EH (cell line): ENCODE measurements at regions not wholly inside any gene's neighbourhood (a gene's known extent, or its start where the extent isn't known, plus 50 kb on each side); places are given as distances from the start of the nearest gene placed in this dataset.
"Not testable (repeated sequence)": the region's sequence is repeated elsewhere in the genome, so short reads cannot be mapped to it uniquely, and the experiment has no call there.

Experiments used
- DNase-seq: peaks from one replicate; pipeline ENCODE4 v3.0.0-alpha.2; 2015; ENCODE audit warnings: low read depth

DNA sequence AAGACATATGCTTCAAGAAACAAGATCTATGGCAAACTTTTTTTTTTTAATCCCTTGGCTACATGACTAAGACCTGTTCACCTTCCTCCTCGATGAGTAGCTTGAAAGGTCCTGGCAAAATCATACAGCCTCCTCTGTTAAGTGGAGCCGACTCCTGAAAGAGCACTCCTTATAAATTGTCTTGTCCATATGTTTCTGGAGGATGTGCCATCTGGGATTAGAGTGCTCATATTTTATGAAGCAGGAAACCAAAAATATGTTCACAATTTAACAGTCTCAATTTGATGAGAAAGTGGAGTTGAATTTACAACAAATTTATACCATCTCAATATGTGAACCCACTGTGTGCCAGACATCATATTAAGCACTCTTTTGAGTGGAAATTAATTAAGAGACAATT is 912.1 kb upstream of the FAT3 start:
- DNase-seq: no peak

GRCh38 chr11:91310085-91310484 is 914.5 kb upstream of the FAT3 start:
- no peak for DNase-seq

- DNase-seq: no peak
Observed at GRCh38 chr11:91308069-91308468, 916.5 kb upstream of the FAT3 start.

GRCh38 chr11:91305402-91305801 is 919.2 kb upstream of the FAT3 start:
- DNase-seq: no peak

DNA sequence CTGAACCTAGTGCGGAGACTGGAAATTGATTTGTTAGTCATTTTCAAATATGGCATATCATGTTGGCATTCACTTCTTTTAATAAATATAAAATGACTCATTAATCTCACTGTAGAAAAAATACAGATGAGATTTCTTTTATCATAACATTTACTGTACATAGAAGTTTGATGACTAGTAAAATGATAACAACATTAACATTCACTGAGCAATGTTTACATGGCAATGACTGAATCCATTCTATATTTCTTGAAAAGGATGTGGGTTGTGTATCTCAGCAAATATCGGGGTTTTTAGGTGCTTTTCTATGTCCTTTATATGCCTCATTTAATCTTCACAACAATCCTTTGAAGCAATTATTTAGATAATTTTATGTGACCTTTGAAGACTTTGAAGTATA is 920.9 kb upstream of the FAT3 start:
- DNase-seq: no peak

DNA sequence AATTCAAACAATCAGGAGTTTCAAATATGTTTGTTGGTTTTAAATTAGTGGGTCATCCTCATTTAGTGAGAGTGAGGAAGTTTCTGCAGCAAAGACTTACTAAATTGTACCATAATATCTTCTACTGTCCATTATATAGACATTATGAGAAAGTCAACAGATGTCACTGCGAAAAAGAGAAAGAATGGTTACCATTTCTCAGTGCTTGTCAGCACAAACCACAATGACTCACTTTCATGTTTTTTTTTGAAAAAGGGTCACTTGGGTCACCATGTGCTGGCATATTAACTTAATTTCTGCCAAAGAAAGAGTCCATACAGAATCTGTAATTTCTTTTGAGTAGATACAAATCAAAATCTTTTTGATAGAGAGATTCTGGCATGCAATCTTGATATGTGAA is 924.6 kb upstream of the FAT3 start:
- DNase-seq: no peak

GRCh38 chr11:91296629-91297028 is 928.0 kb upstream of the FAT3 start:
- no peak for DNase-seq

DNA sequence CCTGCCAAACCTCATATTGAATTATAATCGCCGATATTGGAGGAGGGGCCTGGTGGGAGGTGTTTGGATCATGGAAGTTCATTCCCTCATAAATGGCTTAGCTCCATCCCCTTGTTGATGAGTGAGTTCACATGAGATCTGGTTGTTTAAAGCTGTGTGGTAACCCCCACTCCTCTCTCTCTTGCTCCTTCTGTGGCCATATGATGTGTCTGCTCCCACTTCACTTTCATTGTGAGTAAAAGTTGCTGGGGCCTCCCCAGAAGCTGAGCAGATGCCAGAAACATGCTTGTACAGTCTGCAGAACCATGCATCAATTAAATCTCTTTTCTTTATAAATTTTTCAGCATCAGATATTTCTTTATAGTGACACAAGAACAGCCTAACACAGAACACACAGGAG is 929.0 kb upstream of the FAT3 start:
- no peak for DNase-seq

- no peak for DNase-seq
Observed at GRCh38 chr11:91293119-91293518, 931.5 kb upstream of the FAT3 start.

DNA sequence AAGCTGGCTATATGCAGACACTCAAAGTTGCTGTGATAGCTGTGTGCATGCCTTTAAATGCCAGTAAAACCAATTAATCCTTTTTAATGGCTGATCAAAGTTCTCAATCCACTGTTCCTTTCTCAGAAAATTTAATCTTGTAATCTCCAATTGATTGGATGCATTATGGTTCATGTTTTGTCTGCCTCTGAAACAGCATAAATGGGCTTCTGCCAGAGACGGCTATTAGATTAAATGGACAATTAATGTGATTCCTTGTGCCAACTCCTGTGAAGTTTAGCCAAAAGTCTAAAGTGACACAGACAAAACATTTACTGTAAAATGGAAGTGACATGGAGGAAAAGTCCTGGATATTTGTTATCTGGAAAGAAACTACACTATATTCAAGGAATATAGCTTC is 952.5 kb upstream of the FAT3 start:
- DNase-seq: no peak

GRCh38 chr11:91268512-91269295 is 955.9 kb upstream of the FAT3 start:
- DNase-seq: not testable (repeated sequence)

GRCh38 chr11:91265946-91266345 is 958.7 kb upstream of the FAT3 start:
- no peak for DNase-seq

GRCh38 chr11:91264481-91264880 is 960.1 kb upstream of the FAT3 start:
- DNase-seq: no peak

DNA sequence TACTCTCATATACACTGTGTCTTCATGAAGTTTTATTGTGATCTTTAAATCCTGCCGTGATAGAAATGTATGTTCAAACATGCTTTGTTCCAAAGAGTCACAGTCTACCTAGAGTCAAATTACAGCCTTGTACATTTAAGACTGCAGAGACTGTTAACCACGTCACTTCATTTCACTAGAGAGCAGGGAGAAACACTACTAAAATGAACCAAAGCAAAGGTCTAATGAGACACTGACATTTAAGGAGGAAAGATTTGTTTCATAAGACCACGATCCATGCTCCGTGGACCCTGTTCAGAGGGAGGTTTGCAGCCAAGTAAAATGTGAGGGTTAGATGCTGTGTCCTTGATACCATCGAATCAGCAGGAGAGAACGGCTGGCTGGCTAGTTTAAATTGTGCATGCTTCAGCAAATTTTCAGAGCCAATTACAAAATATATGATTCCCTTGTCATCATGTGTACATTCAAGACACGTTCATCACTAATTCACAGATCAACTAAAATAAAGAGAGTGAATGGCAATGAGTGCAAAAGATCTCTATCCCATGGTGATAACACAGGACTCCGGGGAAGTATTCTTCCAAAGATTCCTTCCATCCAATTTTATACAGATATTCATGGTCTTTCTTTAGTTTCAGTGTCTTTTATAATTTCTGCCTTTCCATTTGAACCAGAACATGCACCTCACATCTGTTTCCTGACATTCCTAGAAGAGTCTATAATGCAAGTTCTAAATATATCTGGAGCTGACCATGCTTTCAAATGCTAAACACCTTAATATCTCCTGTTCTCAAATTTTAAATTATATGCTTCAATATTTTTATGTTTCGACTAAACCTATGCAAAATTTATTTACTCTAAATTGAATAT is 960.9 kb upstream of the FAT3 start:
- no peak for DNase-seq

DNA sequence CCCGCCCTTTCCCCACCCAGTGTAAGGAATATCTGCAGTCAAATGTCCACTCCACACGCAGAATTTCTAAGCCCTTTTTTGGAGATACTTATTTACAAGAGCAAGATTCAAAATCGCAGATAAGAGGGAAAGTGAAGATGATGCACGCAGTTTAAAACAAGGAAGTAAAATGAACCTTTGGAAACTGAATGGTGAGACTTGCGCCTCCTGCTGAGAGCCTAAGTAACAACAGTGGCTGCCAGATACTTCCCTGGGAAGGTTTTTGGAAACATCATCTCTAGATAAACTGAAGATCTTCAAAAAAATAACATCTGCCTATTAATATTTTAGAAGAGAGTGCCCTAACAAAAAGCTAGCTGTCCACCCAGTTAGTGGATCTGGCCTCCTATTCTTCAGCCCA is 963.1 kb upstream of the FAT3 start:
- DNase-seq: no peak

- DNase-seq: no peak
Observed at GRCh38 chr11:91258876-91259275, 965.7 kb upstream of the FAT3 start.

GRCh38 chr11:91257667-91258066 is 967.0 kb upstream of the FAT3 start:
- no peak for DNase-seq

GRCh38 chr11:91248199-91248807 is 976.3 kb upstream of the FAT3 start:
- peak; percentile 16 for DNase-seq

GRCh38 chr11:91247009-91247735 is 977.4 kb upstream of the FAT3 start:
- DNase-seq: no peak

DNA sequence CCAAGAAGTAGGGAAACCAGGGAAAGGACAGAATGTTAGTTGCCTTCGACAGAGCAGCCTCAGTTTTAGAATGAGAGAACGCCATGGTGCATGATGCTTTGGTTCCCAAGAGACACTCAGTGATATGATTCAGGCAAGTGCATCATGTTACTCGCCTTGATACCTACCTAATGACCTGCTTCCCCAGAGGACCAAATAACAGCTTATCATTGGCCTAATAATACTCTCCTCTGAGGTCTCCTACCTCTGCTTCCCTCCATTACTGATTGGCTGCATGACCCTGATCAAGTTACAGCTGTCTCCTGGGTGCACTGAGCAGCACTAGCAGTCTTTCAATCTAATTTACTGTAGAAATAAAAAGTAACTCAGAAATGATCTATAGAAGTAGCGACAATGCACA is 979.7 kb upstream of the FAT3 start:
- DNase-seq: no peak

DNA sequence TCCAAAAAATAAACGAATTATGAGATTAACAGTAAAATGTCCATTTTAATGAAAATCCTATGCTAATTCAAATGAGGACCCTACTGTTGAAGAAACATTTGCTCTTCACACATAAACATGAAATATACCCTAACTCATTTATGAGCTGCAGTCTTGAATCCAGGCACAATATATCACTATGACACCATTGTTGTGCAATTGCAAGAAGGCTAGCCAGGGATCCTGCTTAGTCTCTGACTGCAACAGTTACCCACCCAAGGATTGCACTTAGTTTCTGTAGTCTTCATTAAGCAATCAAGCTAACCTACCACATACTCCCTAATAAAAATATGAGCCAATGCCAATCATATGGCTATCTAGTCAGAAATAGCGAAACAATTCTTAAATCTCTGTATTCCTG is 981.0 kb upstream of the FAT3 start:
- DNase-seq: peak; percentile 4

DNA sequence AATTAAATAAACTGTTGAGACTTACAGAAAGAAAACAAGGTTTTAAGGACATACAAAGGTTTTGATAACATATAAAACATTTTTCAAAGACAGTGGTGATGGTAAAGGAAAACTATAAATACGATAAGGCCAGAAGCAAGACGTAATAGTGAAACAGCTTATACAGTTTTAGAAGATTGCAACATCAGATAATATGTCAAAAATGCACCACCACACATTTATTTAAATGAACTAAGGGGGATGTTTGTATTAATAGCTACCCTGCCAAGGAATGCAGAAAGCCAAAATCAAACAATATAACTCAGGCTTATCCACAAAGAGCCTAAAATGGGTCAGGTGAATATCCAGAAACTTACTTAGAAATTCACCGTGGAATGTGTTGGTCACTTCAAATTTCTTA is 981.6 kb upstream of the FAT3 start:
- DNase-seq: peak; percentile 21
